A549 (cell line): ENCODE measurements at regions not wholly inside any gene's neighbourhood (a gene's known extent, or its start where the extent isn't known, plus 50 kb on each side); places are given as distances from the start of the nearest gene placed in this dataset.

Experiments
- ATAC-seq, 2 experiments: fragments of 200-7000 bp in 1 of 2; fragments of >200 bp in 1 of 2; cut with Nextera tagmentation in 1 of 2; cut with Tn5 transposase in 1 of 2; 3 replicates each; pipeline versions ENCODE4 v1.8.0 to v1.9.1; 2018 to 2020; ENCODE audit warnings: mild to moderate bottlenecking in 1 of 2, moderate library complexity in 1 of 2
- CTCF ChIA-PET: fragments of 300-600 bp; sonication (Branson Sonifier 250); formaldehyde crosslinking; extraction: SDS; loops from one replicate; lab custom pipeline; 2021; ENCODE audit warnings: antibody characterized with exemption, inconsistent platforms; lab: Yijun Ruan, JAX
- POLR2A ChIA-PET: fragments of 350-600 bp; formaldehyde crosslinking; extraction: SDS; loops from one replicate; lab custom pipeline; 2021; ENCODE audit warnings: antibody characterized with exemption, inconsistent platforms; lab: Yijun Ruan, JAX
- DNase-seq, 2 experiments: peaks; one replicate each; pipeline versions ENCODE4 v3.0.0 to v3.0.0-alpha.2; 2011 to 2016; ENCODE audit warnings: low read depth in 1 of 2, low spot score in 1 of 2
- FAIRE-seq: peaks from 2 replicates; lab custom pipeline; 2011; peaks lifted over from hg19 to GRCh38; lab: Jason Lieb, UNC
- H3K27ac ChIP-seq, 2 experiments: fragments of >200 bp; sonication (Bioruptor Twin); formaldehyde crosslinking; 3 replicates each; pipeline ENCODE4 v1.5.1; 2016 to 2017
- H3K4me1 ChIP-seq: fragments of >200 bp; sonication (Bioruptor Twin); formaldehyde crosslinking; 3 replicates; pipeline ENCODE4 v1.6.1; 2016
- H3K4me2 ChIP-seq: fragments of >200 bp; sonication (Bioruptor Twin); formaldehyde crosslinking; 3 replicates; pipeline ENCODE4 v1.6.1; 2016
- H3K4me3 ChIP-seq: fragments of >200 bp; sonication (Bioruptor Twin); formaldehyde crosslinking; 3 replicates; pipeline ENCODE4 v1.5.1; 2016
- H3K9me3 ChIP-seq: fragments of >200 bp; sonication (Bioruptor Twin); formaldehyde crosslinking; 3 replicates; pipeline ENCODE4 v1.6.1; 2016
- CHD4 ChIP-seq: fragments of 200-600 bp; sonication (generic); IDR thresholded peaks from 2 replicates; pipeline ENCODE4 v1.6.1; 2016; ENCODE audit warnings: antibody characterized with exemption, mild to moderate bottlenecking, borderline replicate concordance
- EP300 ChIP-seq, 2 experiments: fragments of >200 bp; sonication (Bioruptor Twin); formaldehyde crosslinking; IDR thresholded peaks; 2 replicates in 1 of 2; 3 replicates in 1 of 2; pipeline ENCODE4 v1.6.1; 2016 to 2017
- ESRRA ChIP-seq: fragments of 150-350 bp; IDR thresholded peaks from 2 replicates; pipeline ENCODE4 v1.6.1; 2014; ENCODE audit warnings: mild to moderate bottlenecking, low read length, borderline replicate concordance
- FOXS1 ChIP-seq: fragments of 250-450 bp; sonication (Bioruptor Pico); IDR thresholded peaks from 2 replicates; pipeline ENCODE4 v1.5.0; 2020; ENCODE audit warnings: mild to moderate bottlenecking, moderate library complexity
- HDAC2 ChIP-seq: fragments of 200-600 bp; sonication (generic); IDR thresholded peaks from 2 replicates; pipeline ENCODE4 v1.6.1; 2016
- HOXB13 ChIP-seq: fragments of 250-450 bp; sonication (Bioruptor Pico); IDR thresholded peaks from 2 replicates; pipeline ENCODE4 v1.5.0; 2020; ENCODE audit warnings: low read depth, mild to moderate bottlenecking, moderate library complexity
- HOXB5 ChIP-seq: fragments of 250-450 bp; sonication (Bioruptor Pico); IDR thresholded peaks from 2 replicates; pipeline ENCODE4 v1.5.0; 2020; ENCODE audit warnings: mild to moderate bottlenecking, moderate library complexity
- KDM1A ChIP-seq: fragments of 200-600 bp; sonication (generic); IDR thresholded peaks from 2 replicates; pipeline ENCODE4 v1.6.1; 2016; ENCODE audit warnings: low read depth, mild to moderate bottlenecking
- MAFK ChIP-seq: fragments of 450-650 bp; IDR thresholded peaks from 2 replicates; pipeline ENCODE4 v1.6.1; 2014; ENCODE audit not compliant: partially characterized antibody
- NFE2L2 ChIP-seq: fragments of 150-350 bp; conservative IDR thresholded peaks from 2 replicates; pipeline ENCODE4 v1.6.1; 2014; ENCODE audit warnings: low read length
- NPAS2 ChIP-seq: fragments of 250-450 bp; sonication (Bioruptor Pico); IDR thresholded peaks from 2 replicates; pipeline ENCODE4 v1.8.0; 2022; ENCODE audit warnings: mild to moderate bottlenecking, moderate library complexity, borderline replicate concordance
- PHF8 ChIP-seq: fragments of 200-600 bp; sonication (generic); IDR thresholded peaks from 2 replicates; pipeline ENCODE4 v1.6.1; 2016; ENCODE audit warnings: low read depth, mild to moderate bottlenecking, antibody characterized with exemption, moderate library complexity, borderline replicate concordance
- POLR2AphosphoS2 ChIP-seq: conservative IDR thresholded peaks from 2 replicates; pipeline ENCODE4 v1.6.1; 2012; ENCODE audit warnings: low read length, improper control_type of control experiment, inconsistent platforms
- RAD21 ChIP-seq, 2 experiments: fragments of >200 bp in 1 of 2; sonication (Bioruptor Twin) in 1 of 2; formaldehyde crosslinking in 1 of 2; IDR thresholded peaks in 1 of 2; conservative IDR thresholded peaks in 1 of 2; 2 replicates in 1 of 2; 3 replicates in 1 of 2; pipeline ENCODE4 v1.6.1; 2012 to 2018; ENCODE audit warnings: inconsistent platforms in 1 of 2
- RARB ChIP-seq: fragments of 250-450 bp; sonication (Bioruptor Pico); IDR thresholded peaks from 2 replicates; pipeline ENCODE4 v1.8.0; 2021; ENCODE audit warnings: mild to moderate bottlenecking, moderate library complexity
- RFX5 ChIP-seq: fragments of 450-650 bp; IDR thresholded peaks from 2 replicates; pipeline ENCODE4 v1.7.1; 2014; ENCODE audit warnings: antibody characterized with exemption, mild to moderate bottlenecking, moderate library complexity
- TP53 ChIP-seq: fragments of 250-450 bp; sonication (Bioruptor Pico); IDR thresholded peaks from 2 replicates; pipeline ENCODE4 v1.5.0; 2021; ENCODE audit warnings: mild to moderate bottlenecking, moderate library complexity
- ZSCAN20 ChIP-seq: fragments of 250-450 bp; sonication (Bioruptor Pico); IDR thresholded peaks from 2 replicates; pipeline ENCODE4 v1.8.0; 2022; ENCODE audit warnings: mild to moderate bottlenecking, moderate library complexity
- WGBS: methylation state at CpG from one replicate; pipeline ENCODE4 v1.1.6; 2017; ENCODE audit errors: missing lambda C conversion rate; 5-methylcytosine and 5-hydroxymethylcytosine counted together
- TF ChIP-seq, protein P1 (sequence below): fragments of >200 bp; sonication (Bioruptor Twin); formaldehyde crosslinking; IDR thresholded peaks from 2 replicates; pipeline ENCODE4 v1.6.1; 2016
- TF ChIP-seq, protein P2 (sequence below): fragments of 150-350 bp; IDR thresholded peaks from 2 replicates; pipeline ENCODE4 v1.6.1; 2014; ENCODE audit warnings: low read depth, mild to moderate bottlenecking, low read length
- TF ChIP-seq, protein P3 (sequence below): IDR thresholded peaks from 2 replicates; pipeline ENCODE4 v1.6.1; 2012
- TF ChIP-seq, protein P4 (sequence below): fragments of 250-450 bp; sonication (Bioruptor Pico); IDR thresholded peaks from 2 replicates; pipeline ENCODE4 v1.5.0; 2020; ENCODE audit warnings: low read depth, mild to moderate bottlenecking, moderate library complexity

DNA sequence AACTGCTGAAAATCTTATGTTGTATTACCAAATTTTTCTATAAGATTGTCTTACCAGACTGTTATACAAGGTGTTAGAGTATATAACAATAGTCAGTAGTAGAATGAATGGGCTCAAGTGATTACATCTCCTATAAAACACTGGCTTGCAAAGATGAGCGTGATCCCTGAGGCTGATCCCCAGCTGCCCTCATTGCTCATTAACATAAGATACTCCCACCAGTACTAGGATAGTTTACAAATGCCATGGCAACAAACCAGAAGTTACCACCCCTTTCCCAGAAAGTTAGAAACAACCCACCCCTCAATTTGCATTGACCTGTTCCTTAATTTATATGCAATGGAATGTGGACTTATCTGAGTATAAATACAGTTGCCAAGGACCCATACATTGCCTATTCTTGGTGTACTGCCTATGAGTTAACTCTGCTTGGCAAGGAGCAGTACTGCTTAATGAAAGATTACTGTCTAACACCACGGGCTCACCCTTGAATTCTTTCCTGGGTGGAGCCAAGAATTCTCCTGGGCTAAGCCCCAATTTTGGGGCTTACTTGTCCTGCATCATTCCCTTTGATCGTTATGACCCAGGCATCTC, 252.8 kb upstream of the CHD6 start:
- no peak overlapping the region for H3K27ac ChIP-seq
- no peak for ATAC-seq
- H3K4me2 ChIP-seq, result no peak overlapping the region
- POLR2A ChIA-PET, result no interaction called here
- no peaks in the 10 kb centered on the region for H3K4me1 ChIP-seq
- CTCF ChIA-PET, result no interaction called here
- DNase-seq, result no peak
- no peak overlapping the region for H3K4me3 ChIP-seq
- no peak for FAIRE-seq
- WGBS, result 1% methylated on average over 3 of the region's 3 CpGs
- H3K9me3 ChIP-seq, result no peaks in the 10 kb centered on the region
- no peak for TF ChIP-seq KDM1A
- TF ChIP-seq FOXS1 (CRISPR knock-in tag), result no peak
- TF ChIP-seq HOXB13 (CRISPR knock-in tag), result no peak

DNA sequence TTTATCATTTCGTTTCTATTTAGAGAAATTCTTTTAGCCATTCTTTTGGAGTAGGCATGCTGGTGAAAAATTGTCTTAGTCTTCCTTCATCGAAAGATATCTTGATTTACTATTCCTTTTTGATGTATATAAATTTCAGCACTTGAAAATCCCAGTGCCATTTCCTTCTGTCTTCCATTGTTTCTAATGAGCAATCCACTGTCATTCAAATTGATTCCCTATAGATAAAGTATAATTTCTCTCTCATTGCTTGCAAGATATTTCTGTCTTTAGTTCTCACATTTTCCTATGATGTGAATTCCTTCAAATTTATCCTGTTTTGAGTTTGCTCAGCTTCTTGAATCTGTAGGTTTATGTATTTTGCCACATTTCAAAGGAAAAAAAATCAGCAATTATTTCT, 251.1 kb upstream of the CHD6 start:
- H3K9me3 ChIP-seq, result no peaks in the 10 kb centered on the region
- 0% methylated on average over 2 of the region's 2 CpGs for WGBS
- FAIRE-seq (no peak), ATAC-seq (no peak), DNase-seq (no peak)
- POLR2A ChIA-PET, result no interaction called here
- CTCF ChIA-PET, result interaction anchor here (1.1 to 1.5 kb wide), 2 partner anchors 10 to 131 kb away, joined by 3 read pairs; no protein-coding TSS in a partner anchor
- TF ChIP-seq HOXB13 (CRISPR knock-in tag), result no peak
- no peak for TF ChIP-seq POLR2AphosphoS2
- no peak for TF ChIP-seq ESRRA
- TF ChIP-seq MAFK, result no peak
- TF ChIP-seq, protein P1, sequence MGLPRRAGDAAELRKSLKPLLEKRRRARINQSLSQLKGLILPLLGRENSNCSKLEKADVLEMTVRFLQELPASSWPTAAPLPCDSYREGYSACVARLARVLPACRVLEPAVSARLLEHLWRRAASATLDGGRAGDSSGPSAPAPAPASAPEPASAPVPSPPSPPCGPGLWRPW, result no peak
- no peak for TF ChIP-seq TP53 (CRISPR knock-in tag)
- TF ChIP-seq, protein P2, sequence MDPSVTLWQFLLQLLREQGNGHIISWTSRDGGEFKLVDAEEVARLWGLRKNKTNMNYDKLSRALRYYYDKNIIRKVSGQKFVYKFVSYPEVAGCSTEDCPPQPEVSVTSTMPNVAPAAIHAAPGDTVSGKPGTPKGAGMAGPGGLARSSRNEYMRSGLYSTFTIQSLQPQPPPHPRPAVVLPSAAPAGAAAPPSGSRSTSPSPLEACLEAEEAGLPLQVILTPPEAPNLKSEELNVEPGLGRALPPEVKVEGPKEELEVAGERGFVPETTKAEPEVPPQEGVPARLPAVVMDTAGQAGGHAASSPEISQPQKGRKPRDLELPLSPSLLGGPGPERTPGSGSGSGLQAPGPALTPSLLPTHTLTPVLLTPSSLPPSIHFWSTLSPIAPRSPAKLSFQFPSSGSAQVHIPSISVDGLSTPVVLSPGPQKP, result no peak
- no peak for TF ChIP-seq PHF8
- no peak for TF ChIP-seq RARB (CRISPR knock-in tag)
- no peak for TF ChIP-seq NPAS2 (CRISPR knock-in tag)
- no peak for TF ChIP-seq RAD21 (conservative IDR thresholded peaks at IDR 0.05 in 1 of 2, IDR thresholded peaks at IDR 0.05 in 1 of 2)
- TF ChIP-seq HOXB5 (CRISPR knock-in tag), result no peak
- no peak for TF ChIP-seq EP300 (IDR thresholded peaks at IDR 0.05)
- TF ChIP-seq, protein P3, sequence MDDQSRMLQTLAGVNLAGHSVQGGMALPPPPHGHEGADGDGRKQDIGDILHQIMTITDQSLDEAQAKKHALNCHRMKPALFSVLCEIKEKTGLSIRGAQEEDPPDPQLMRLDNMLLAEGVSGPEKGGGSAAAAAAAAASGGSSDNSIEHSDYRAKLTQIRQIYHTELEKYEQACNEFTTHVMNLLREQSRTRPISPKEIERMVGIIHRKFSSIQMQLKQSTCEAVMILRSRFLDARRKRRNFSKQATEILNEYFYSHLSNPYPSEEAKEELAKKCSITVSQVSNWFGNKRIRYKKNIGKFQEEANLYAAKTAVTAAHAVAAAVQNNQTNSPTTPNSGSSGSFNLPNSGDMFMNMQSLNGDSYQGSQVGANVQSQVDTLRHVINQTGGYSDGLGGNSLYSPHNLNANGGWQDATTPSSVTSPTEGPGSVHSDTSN, result no peak
- TF ChIP-seq, protein P4, sequence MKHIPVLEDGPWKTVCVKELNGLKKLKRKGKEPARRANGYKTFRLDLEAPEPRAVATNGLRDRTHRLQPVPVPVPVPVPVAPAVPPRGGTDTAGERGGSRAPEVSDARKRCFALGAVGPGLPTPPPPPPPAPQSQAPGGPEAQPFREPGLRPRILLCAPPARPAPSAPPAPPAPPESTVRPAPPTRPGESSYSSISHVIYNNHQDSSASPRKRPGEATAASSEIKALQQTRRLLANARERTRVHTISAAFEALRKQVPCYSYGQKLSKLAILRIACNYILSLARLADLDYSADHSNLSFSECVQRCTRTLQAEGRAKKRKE (CRISPR knock-in tag), result no peak
- TF ChIP-seq HDAC2, result no peak
- no peak for TF ChIP-seq NFE2L2
- no peak for TF ChIP-seq ZSCAN20 (CRISPR knock-in tag)
- no peak for TF ChIP-seq RFX5
- TF ChIP-seq CHD4, result no peak
- H3K4me1 ChIP-seq, result no peaks in the 10 kb centered on the region
- H3K4me2 ChIP-seq, result no peak overlapping the region
- no peak overlapping the region for H3K27ac ChIP-seq
- H3K4me3 ChIP-seq, result no peak overlapping the region
